ENCODE measurements at regions not wholly inside any gene's neighbourhood (a gene's known extent, or its start where the extent isn't known, plus 50 kb on each side); places are given as distances from the start of the nearest gene placed in this dataset.

GRCh38 chr2:15804246-15804619 lies 136.1 kb upstream of the MYCN start:
- no peak for DNase-seq
- no peak overlapping the region for H3K27ac ChIP-seq
- H3K36me3 ChIP-seq = no peaks in the 10 kb centered on the region
- no peaks in the 10 kb centered on the region for H3K9me3 ChIP-seq
- no peak for TF ChIP-seq POLR2A (IDR thresholded peaks at IDR 0.05)
- TF ChIP-seq POLR2AphosphoS5 (IDR thresholded peaks at IDR 0.05) = no peak
- TF ChIP-seq EP300 (IDR thresholded peaks at IDR 0.05) = no peak
- TF ChIP-seq, protein P1, sequence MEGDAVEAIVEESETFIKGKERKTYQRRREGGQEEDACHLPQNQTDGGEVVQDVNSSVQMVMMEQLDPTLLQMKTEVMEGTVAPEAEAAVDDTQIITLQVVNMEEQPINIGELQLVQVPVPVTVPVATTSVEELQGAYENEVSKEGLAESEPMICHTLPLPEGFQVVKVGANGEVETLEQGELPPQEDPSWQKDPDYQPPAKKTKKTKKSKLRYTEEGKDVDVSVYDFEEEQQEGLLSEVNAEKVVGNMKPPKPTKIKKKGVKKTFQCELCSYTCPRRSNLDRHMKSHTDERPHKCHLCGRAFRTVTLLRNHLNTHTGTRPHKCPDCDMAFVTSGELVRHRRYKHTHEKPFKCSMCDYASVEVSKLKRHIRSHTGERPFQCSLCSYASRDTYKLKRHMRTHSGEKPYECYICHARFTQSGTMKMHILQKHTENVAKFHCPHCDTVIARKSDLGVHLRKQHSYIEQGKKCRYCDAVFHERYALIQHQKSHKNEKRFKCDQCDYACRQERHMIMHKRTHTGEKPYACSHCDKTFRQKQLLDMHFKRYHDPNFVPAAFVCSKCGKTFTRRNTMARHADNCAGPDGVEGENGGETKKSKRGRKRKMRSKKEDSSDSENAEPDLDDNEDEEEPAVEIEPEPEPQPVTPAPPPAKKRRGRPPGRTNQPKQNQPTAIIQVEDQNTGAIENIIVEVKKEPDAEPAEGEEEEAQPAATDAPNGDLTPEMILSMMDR (IDR thresholded peaks at IDR 0.05) = no peak
- no peaks in the 10 kb centered on the region for H3K4me1 ChIP-seq
- H3K27me3 ChIP-seq = no peaks in the 10 kb centered on the region
- H3K4me3 ChIP-seq = no peak overlapping the region
- WGBS, 2 donors = 92 to 94% methylated on average over 1 of the region's 1 CpG
- intact Hi-C loops (cut with DNase I) = no loop called here

- 96 to 98% methylated on average over 2 of the region's 2 CpGs for WGBS, 2 donors
- Histone ChIP-seq H3K9me3 (no peaks in the 10 kb centered on the region), H3K36me3 (no peaks in the 10 kb centered on the region), H3K27me3 (no peaks in the 10 kb centered on the region), H3K4me1 (no peaks in the 10 kb centered on the region), H3K4me3 (no peak overlapping the region), H3K27ac (no peak overlapping the region)
- no peak for DNase-seq
- TF ChIP-seq POLR2AphosphoS5 (IDR thresholded peaks at IDR 0.05) (no peak), EP300 (IDR thresholded peaks at IDR 0.05) (no peak), POLR2A (IDR thresholded peaks at IDR 0.05) (no peak)
- TF ChIP-seq, protein P1 (IDR thresholded peaks at IDR 0.05) = no peak
- intact Hi-C loops (cut with DNase I) = no loop called here
Measured at GRCh38 chr2:15804691-15805090, 135.7 kb upstream of the MYCN start.

- WGBS, 2 donors = 92 to 95% methylated on average over 2 of the region's 2 CpGs
- TF ChIP-seq POLR2AphosphoS5 (IDR thresholded peaks at IDR 0.05) = no peak
- TF ChIP-seq, protein P1 (IDR thresholded peaks at IDR 0.05) = no peak
- no peak for TF ChIP-seq POLR2A (IDR thresholded peaks at IDR 0.05)
- no peak for TF ChIP-seq EP300 (IDR thresholded peaks at IDR 0.05)
- Histone ChIP-seq H3K9me3 (no peaks in the 10 kb centered on the region), H3K36me3 (no peaks in the 10 kb centered on the region), H3K27ac (no peak overlapping the region), H3K4me3 (no peak overlapping the region), H3K4me1 (no peaks in the 10 kb centered on the region), H3K27me3 (no peaks in the 10 kb centered on the region)
- intact Hi-C loops (cut with DNase I) = no loop called here
- no peak for DNase-seq
Measured at GRCh38 chr2:15805206-15805605, 135.1 kb upstream of the MYCN start.

GRCh38 chr2:15805772-15806171 lies 134.6 kb upstream of the MYCN start:
- no peak overlapping the region for H3K4me3 ChIP-seq
- TF ChIP-seq POLR2AphosphoS5 (IDR thresholded peaks at IDR 0.05) (no peak), EP300 (IDR thresholded peaks at IDR 0.05) (no peak), POLR2A (IDR thresholded peaks at IDR 0.05) (no peak)
- TF ChIP-seq, protein P1 (IDR thresholded peaks at IDR 0.05) = no peak
- whole genome bisulfite sequencing, 2 donors = 72 to 85% methylated on average over 4 of the region's 4 CpGs

GRCh38 chr2:15806801-15807417 lies 133.4 kb upstream of the MYCN start:
- no peak for DNase-seq
- Histone ChIP-seq H3K4me1 (no peaks in the 10 kb centered on the region), H3K9me3 (no peaks in the 10 kb centered on the region), H3K27me3 (no peaks in the 10 kb centered on the region), H3K36me3 (no peaks in the 10 kb centered on the region), H3K27ac (no peak overlapping the region), H3K4me3 (no peak overlapping the region)
- intact Hi-C loops (cut with DNase I) = no loop called here
- TF ChIP-seq, protein P1 (IDR thresholded peaks at IDR 0.05) = no peak
- TF ChIP-seq POLR2AphosphoS5 (IDR thresholded peaks at IDR 0.05) (no peak), EP300 (IDR thresholded peaks at IDR 0.05) (no peak), POLR2A (IDR thresholded peaks at IDR 0.05) (no peak)
- 90 to 94% methylated on average over 9 of the region's 9 CpGs for WGBS, 2 donors

More at GRCh38 chr2:15805772-15806171, 134.6 kb upstream of the MYCN start:
- Histone ChIP-seq H3K36me3 (no peaks in the 10 kb centered on the region), H3K27me3 (no peaks in the 10 kb centered on the region), H3K27ac (no peak overlapping the region), H3K4me1 (no peaks in the 10 kb centered on the region), H3K9me3 (no peaks in the 10 kb centered on the region)
- no peak for DNase-seq
- intact Hi-C loops (cut with DNase I) = no loop called here

Measured in sigmoid colon (tissue), 6 donors.